Brain microvascular endothelial cell (primary cell): ENCODE measurements at regions not wholly inside any gene's neighbourhood (a gene's known extent, or its start where the extent isn't known, plus 50 kb on each side); places are given as distances from the start of the nearest gene placed in this dataset.

Experiments used
- DNase-seq: peaks from one replicate; pipeline ENCODE4 v3.0.0-alpha.2; 2020
- H3K27ac ChIP-seq: fragments of 250-450 bp; sonication (Bioruptor Pico); 2 replicates; pipeline ENCODE4 v1.5.1; 2020; ENCODE audit warnings: mild to moderate bottlenecking, moderate library complexity
- H3K27me3 ChIP-seq: fragments of 250-450 bp; sonication (Bioruptor Pico); replicated peaks from 2 replicates; pipeline ENCODE4 v1.5.1; 2020; ENCODE audit warnings: mild to moderate bottlenecking
- H3K36me3 ChIP-seq: fragments of 250-450 bp; sonication (Bioruptor Pico); replicated peaks from 2 replicates; pipeline ENCODE4 v1.5.1; 2020; ENCODE audit warnings: mild to moderate bottlenecking
- H3K4me3 ChIP-seq: 2 replicates; pipeline ENCODE4 v1.5.1; 2011; ENCODE audit warnings: low read depth, mild to moderate bottlenecking, control low read depth, low read length, moderate library complexity
- in situ Hi-C: cut with HindIII; loops from 2 replicates; pipeline ENCODE4 v1.10.0; 2017; ENCODE audit warnings: low sequenced_read_pairs, low pct_ligation_motif_present
- TF ChIP-seq, protein P1 (sequence below): IDR thresholded peaks from 2 replicates; pipeline ENCODE4 v1.5.1; 2011; ENCODE audit warnings: low read depth, mild to moderate bottlenecking, moderate library complexity, low read length, control low read depth, inconsistent platforms; ENCODE audit errors: missing control alignments

- no peaks in the 10 kb centered on the region for H3K36me3 ChIP-seq
- no peak overlapping the region for H3K4me3 ChIP-seq
- no peaks in the 10 kb centered on the region for H3K27me3 ChIP-seq
- H3K27ac ChIP-seq = no peak overlapping the region
- no peak for DNase-seq
- TF ChIP-seq, protein P1, sequence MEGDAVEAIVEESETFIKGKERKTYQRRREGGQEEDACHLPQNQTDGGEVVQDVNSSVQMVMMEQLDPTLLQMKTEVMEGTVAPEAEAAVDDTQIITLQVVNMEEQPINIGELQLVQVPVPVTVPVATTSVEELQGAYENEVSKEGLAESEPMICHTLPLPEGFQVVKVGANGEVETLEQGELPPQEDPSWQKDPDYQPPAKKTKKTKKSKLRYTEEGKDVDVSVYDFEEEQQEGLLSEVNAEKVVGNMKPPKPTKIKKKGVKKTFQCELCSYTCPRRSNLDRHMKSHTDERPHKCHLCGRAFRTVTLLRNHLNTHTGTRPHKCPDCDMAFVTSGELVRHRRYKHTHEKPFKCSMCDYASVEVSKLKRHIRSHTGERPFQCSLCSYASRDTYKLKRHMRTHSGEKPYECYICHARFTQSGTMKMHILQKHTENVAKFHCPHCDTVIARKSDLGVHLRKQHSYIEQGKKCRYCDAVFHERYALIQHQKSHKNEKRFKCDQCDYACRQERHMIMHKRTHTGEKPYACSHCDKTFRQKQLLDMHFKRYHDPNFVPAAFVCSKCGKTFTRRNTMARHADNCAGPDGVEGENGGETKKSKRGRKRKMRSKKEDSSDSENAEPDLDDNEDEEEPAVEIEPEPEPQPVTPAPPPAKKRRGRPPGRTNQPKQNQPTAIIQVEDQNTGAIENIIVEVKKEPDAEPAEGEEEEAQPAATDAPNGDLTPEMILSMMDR = no peak
- in situ Hi-C loops = no loop called here
These were observed 57.2 kb upstream of the SHANK2 start for GRCh38 chr11:71309611-71310010.

- Histone ChIP-seq H3K36me3 (no peaks in the 10 kb centered on the region), H3K4me3 (no peak overlapping the region), H3K27ac (no peak overlapping the region), H3K27me3 (no peaks in the 10 kb centered on the region)
- no peak for DNase-seq
- in situ Hi-C loops = no loop called here
- TF ChIP-seq, protein P1 = no peak
These were observed 56.8 kb upstream of the SHANK2 start for GRCh38 chr11:71309181-71309580.

GRCh38 chr11:71307811-71308645 lies 55.7 kb upstream of the SHANK2 start:
- TF ChIP-seq, protein P1 = no peak

DNA sequence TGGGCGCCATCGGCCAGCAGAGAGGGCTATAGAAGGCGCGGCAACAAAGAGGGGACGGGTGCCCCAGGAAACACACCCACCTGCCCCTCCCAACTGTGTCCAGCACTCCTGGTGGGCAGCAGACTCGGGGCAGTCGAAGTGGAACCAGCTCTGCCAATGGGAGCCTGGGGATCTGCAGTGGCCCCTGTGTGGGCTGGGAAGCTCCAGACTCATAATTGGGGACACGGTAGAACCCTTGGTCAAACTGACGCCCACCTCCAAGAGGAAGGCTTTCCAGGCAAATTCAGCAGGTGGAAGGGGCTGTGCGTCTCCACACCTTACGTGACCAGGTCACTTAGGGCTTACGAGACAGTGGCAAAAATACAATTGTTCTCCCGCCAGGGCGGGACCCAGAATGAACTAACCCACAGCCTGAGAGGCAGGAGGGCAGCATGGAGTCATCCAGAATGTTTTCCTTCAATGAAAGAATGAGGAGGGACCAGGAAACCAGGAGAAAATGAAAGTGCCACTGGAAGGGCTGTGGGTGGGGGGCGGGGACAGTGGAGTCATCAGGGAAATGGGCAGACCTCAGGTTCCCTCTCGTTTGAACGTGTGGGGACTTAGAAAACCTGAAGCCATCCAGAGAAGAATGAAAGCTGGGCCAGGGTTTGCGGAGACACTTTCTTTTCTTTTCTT lies 53.2 kb upstream of the SHANK2 start:
- TF ChIP-seq, protein P1 = no peak
- H3K27me3 ChIP-seq = no peaks in the 10 kb centered on the region
- no peaks in the 10 kb centered on the region for H3K36me3 ChIP-seq
- H3K27ac ChIP-seq = no peak overlapping the region
- in situ Hi-C loops = no loop called here
- DNase-seq = no peak
- H3K4me3 ChIP-seq = no peak overlapping the region

More at GRCh38 chr11:71307811-71308645, 55.7 kb upstream of the SHANK2 start:
- Histone ChIP-seq H3K27me3 (no peaks in the 10 kb centered on the region), H3K4me3 (no peak overlapping the region), H3K36me3 (no peaks in the 10 kb centered on the region), H3K27ac (no peak overlapping the region)
- no peak for DNase-seq
- in situ Hi-C loops = no loop called here

DNA sequence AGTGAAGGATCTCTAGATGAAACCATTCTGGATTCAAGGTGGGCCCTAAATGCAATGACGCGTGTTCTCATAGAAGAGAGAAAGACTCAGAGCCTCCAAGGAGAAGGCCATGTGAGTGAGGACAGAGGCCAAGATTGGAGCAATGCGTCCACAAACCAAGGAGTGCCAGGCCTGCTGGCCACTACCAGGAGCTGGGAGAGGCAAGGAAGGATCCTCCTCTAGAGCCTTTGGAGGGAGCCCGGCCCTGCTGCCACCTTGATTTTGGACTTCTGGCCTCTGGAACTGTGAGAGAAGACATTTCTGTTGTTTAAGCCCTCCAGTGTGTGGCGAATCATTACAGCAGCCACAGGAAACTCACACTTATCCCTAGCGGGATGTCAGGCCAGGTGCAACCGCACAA lies 52.7 kb upstream of the SHANK2 start:
- no peak overlapping the region for H3K4me3 ChIP-seq
- no peak for DNase-seq
- no peaks in the 10 kb centered on the region for H3K27me3 ChIP-seq
- TF ChIP-seq, protein P1 = no peak
- in situ Hi-C loops = no loop called here
- no peaks in the 10 kb centered on the region for H3K36me3 ChIP-seq
- no peak overlapping the region for H3K27ac ChIP-seq
